ENCODE measurements at regions not wholly inside any gene's neighbourhood (a gene's known extent, or its start where the extent isn't known, plus 50 kb on each side); places are given as distances from the start of the nearest gene placed in this dataset.

- DNase-seq (ENCODE audit: low spot score) = no peak
- no peak overlapping the region for H3K4me2 ChIP-seq (ENCODE audit: insufficient read depth, low read length, poor library complexity, severe bottlenecking)
- no peak overlapping the region for H3K9ac ChIP-seq (ENCODE audit: low read depth, low read length, poor library complexity)
- H3K4me1 ChIP-seq (ENCODE audit: control insufficient read depth in 2 of 2, insufficient read depth in 1 of 2, low read depth in 1 of 2, low read length in 2 of 2) = no peaks in the 10 kb centered on the region
- no peak overlapping the region for H2BK5ac ChIP-seq (ENCODE audit: low read length)
- no CpG with 5 or more reads among the region's 1 CpG for WGBS, 2 donors (ENCODE audit: extremely low coverage in 2 of 2, insufficient read length in 2 of 2, insufficient replicate concordance in 1 of 2)
- no peak overlapping the region for H2BK15ac ChIP-seq (ENCODE audit: low read length)
- H2AK5ac ChIP-seq (ENCODE audit: low read depth, low read length) = no peak overlapping the region
- H3K9me3 ChIP-seq (replicated peaks in 1 of 2; ENCODE audit: control insufficient read depth in 2 of 2, insufficient read depth in 1 of 2, low read depth in 1 of 2, low read length in 2 of 2) = no peaks in the 10 kb centered on the region
- no peak overlapping the region for H3K4me3 ChIP-seq (ENCODE audit: low read length in 2 of 2)
- H3K23ac ChIP-seq (ENCODE audit: low read depth, low read length, poor library complexity) = no peak overlapping the region
- H2BK120ac ChIP-seq (ENCODE audit: low read depth, low read length) = no peak overlapping the region
- H3K18ac ChIP-seq (ENCODE audit: low read length) = no peak overlapping the region
- H3K36me3 ChIP-seq (replicated peaks in 1 of 2; ENCODE audit: control insufficient read depth in 2 of 2, insufficient read depth in 2 of 2, low read length in 2 of 2) = no peaks in the 10 kb centered on the region
- H2BK12ac ChIP-seq (ENCODE audit: low read length) = no peak overlapping the region
- H3K79me1 ChIP-seq (ENCODE audit: low read depth, low read length) = no peaks in the 10 kb centered on the region
- H4K91ac ChIP-seq (ENCODE audit: low read depth, low read length, poor library complexity) = no peak overlapping the region
- no peak overlapping the region for H4K8ac ChIP-seq (ENCODE audit: low read depth, low read length)
- no peak overlapping the region for H2AFZ ChIP-seq (ENCODE audit: low read length)
- no peak overlapping the region for H3K4ac ChIP-seq (ENCODE audit: low read length)
- H3K27ac ChIP-seq (replicated peaks; ENCODE audit: low read length) = no peak overlapping the region
- peaks cover 0 to 2% (median 0%) of the 10 kb centered on the region in 3 experiments for H3K27me3 ChIP-seq (ENCODE audit: control insufficient read depth in 3 of 3, insufficient read depth in 3 of 3, low read depth in 1 of 3, low read length in 3 of 3)
- no peak overlapping the region for H3K14ac ChIP-seq (ENCODE audit: low read length)
Observed at GRCh38 chr9:99350461-99350860, 128.4 kb downstream of the SEC61B start.

- H3K9me3 ChIP-seq (replicated peaks in 1 of 2; ENCODE audit: control insufficient read depth in 2 of 2, insufficient read depth in 1 of 2, low read depth in 1 of 2, low read length in 2 of 2) = no peaks in the 10 kb centered on the region
- no peak overlapping the region for H3K4me2 ChIP-seq (ENCODE audit: insufficient read depth, low read length, poor library complexity, severe bottlenecking)
- no peak for DNase-seq (ENCODE audit: low spot score)
- H3K18ac ChIP-seq (ENCODE audit: low read length) = no peak overlapping the region
- H2AK5ac ChIP-seq (ENCODE audit: low read depth, low read length) = no peak overlapping the region
- H4K91ac ChIP-seq (ENCODE audit: low read depth, low read length, poor library complexity) = no peak overlapping the region
- no peak overlapping the region for H2BK5ac ChIP-seq (ENCODE audit: low read length)
- H3K79me1 ChIP-seq (ENCODE audit: low read depth, low read length) = no peaks in the 10 kb centered on the region
- H3K4me3 ChIP-seq (ENCODE audit: low read length in 2 of 2) = no peak overlapping the region
- no CpG with 5 or more reads among the region's 7 CpGs for WGBS, 2 donors (ENCODE audit: extremely low coverage in 2 of 2, insufficient read length in 2 of 2, insufficient replicate concordance in 1 of 2)
- H3K14ac ChIP-seq (ENCODE audit: low read length) = no peak overlapping the region
- no peak overlapping the region for H2BK12ac ChIP-seq (ENCODE audit: low read length)
- H3K4me1 ChIP-seq (ENCODE audit: control insufficient read depth in 2 of 2, insufficient read depth in 1 of 2, low read depth in 1 of 2, low read length in 2 of 2) = no peaks in the 10 kb centered on the region
- H3K4ac ChIP-seq (ENCODE audit: low read length) = no peak overlapping the region
- H2BK15ac ChIP-seq (ENCODE audit: low read length) = no peak overlapping the region
- no peak overlapping the region for H2BK120ac ChIP-seq (ENCODE audit: low read depth, low read length)
- no peaks in the 10 kb centered on the region for H3K36me3 ChIP-seq (replicated peaks in 1 of 2; ENCODE audit: control insufficient read depth in 2 of 2, insufficient read depth in 2 of 2, low read length in 2 of 2)
- H3K27me3 ChIP-seq (ENCODE audit: control insufficient read depth in 3 of 3, insufficient read depth in 3 of 3, low read depth in 1 of 3, low read length in 3 of 3) = no peaks in the 10 kb centered on the region
- H3K9ac ChIP-seq (ENCODE audit: low read depth, low read length, poor library complexity) = no peak overlapping the region
- no peak overlapping the region for H2AFZ ChIP-seq (ENCODE audit: low read length)
- H4K8ac ChIP-seq (ENCODE audit: low read depth, low read length) = no peak overlapping the region
- no peak overlapping the region for H3K23ac ChIP-seq (ENCODE audit: low read depth, low read length, poor library complexity)
- H3K27ac ChIP-seq (replicated peaks; ENCODE audit: low read length) = no peak overlapping the region
Observed at GRCh38 chr9:99351647-99352046, 129.6 kb downstream of the SEC61B start.

GRCh38 chr9:99352826-99353225, 130.7 kb downstream of the SEC61B start:
- H2BK12ac ChIP-seq (ENCODE audit: low read length) = no peak overlapping the region
- no peak overlapping the region for H2BK5ac ChIP-seq (ENCODE audit: low read length)
- H3K9me3 ChIP-seq (replicated peaks in 1 of 2; ENCODE audit: control insufficient read depth in 2 of 2, insufficient read depth in 1 of 2, low read depth in 1 of 2, low read length in 2 of 2) = no peaks in the 10 kb centered on the region
- H3K79me1 ChIP-seq (ENCODE audit: low read depth, low read length) = no peaks in the 10 kb centered on the region
- no peak overlapping the region for H3K4ac ChIP-seq (ENCODE audit: low read length)
- no peak overlapping the region for H4K8ac ChIP-seq (ENCODE audit: low read depth, low read length)
- no peak overlapping the region for H2BK15ac ChIP-seq (ENCODE audit: low read length)
- H2AK5ac ChIP-seq (ENCODE audit: low read depth, low read length) = no peak overlapping the region
- no CpG with 5 or more reads among the region's 4 CpGs for WGBS, 2 donors (ENCODE audit: extremely low coverage in 2 of 2, insufficient read length in 2 of 2, insufficient replicate concordance in 1 of 2)
- no peak overlapping the region for H3K4me2 ChIP-seq (ENCODE audit: insufficient read depth, low read length, poor library complexity, severe bottlenecking)
- no peak overlapping the region for H3K23ac ChIP-seq (ENCODE audit: low read depth, low read length, poor library complexity)
- H2BK120ac ChIP-seq (ENCODE audit: low read depth, low read length) = no peak overlapping the region
- no peaks in the 10 kb centered on the region for H3K36me3 ChIP-seq (replicated peaks in 1 of 2; ENCODE audit: control insufficient read depth in 2 of 2, insufficient read depth in 2 of 2, low read length in 2 of 2)
- no peak for DNase-seq (ENCODE audit: low spot score)
- no peak overlapping the region for H3K9ac ChIP-seq (ENCODE audit: low read depth, low read length, poor library complexity)
- no peak overlapping the region for H2AFZ ChIP-seq (ENCODE audit: low read length)
- no peak overlapping the region for H3K27ac ChIP-seq (replicated peaks; ENCODE audit: low read length)
- no peaks in the 10 kb centered on the region for H3K27me3 ChIP-seq (ENCODE audit: control insufficient read depth in 3 of 3, insufficient read depth in 3 of 3, low read depth in 1 of 3, low read length in 3 of 3)
- H3K4me3 ChIP-seq (ENCODE audit: low read length in 2 of 2) = no peak overlapping the region
- no peak overlapping the region for H3K14ac ChIP-seq (ENCODE audit: low read length)
- H3K4me1 ChIP-seq (ENCODE audit: control insufficient read depth in 2 of 2, insufficient read depth in 1 of 2, low read depth in 1 of 2, low read length in 2 of 2) = no peaks in the 10 kb centered on the region
- H3K18ac ChIP-seq (ENCODE audit: low read length) = no peak overlapping the region
- no peak overlapping the region for H4K91ac ChIP-seq (ENCODE audit: low read depth, low read length, poor library complexity)

- no peak overlapping the region for H3K27ac ChIP-seq (replicated peaks; ENCODE audit: low read length)
- no peak overlapping the region for H3K4me2 ChIP-seq (ENCODE audit: insufficient read depth, low read length, poor library complexity, severe bottlenecking)
Observed at GRCh38 chr9:99353408-99353807, 131.3 kb downstream of the SEC61B start.

More at GRCh38 chr9:99353408-99353807, 131.3 kb downstream of the SEC61B start:
- Histone ChIP-seq H3K4me3 (ENCODE audit: low read length in 2 of 2) (no peak overlapping the region), H3K14ac (ENCODE audit: low read length) (no peak overlapping the region), H3K23ac (ENCODE audit: low read depth, low read length, poor library complexity) (no peak overlapping the region), H2AK5ac (ENCODE audit: low read depth, low read length) (no peak overlapping the region), H3K9me3 (replicated peaks in 1 of 2; ENCODE audit: control insufficient read depth in 2 of 2, insufficient read depth in 1 of 2, low read depth in 1 of 2, low read length in 2 of 2) (no peaks in the 10 kb centered on the region), H3K79me1 (ENCODE audit: low read depth, low read length) (no peaks in the 10 kb centered on the region), H3K18ac (ENCODE audit: low read length) (no peak overlapping the region), H3K9ac (ENCODE audit: low read depth, low read length, poor library complexity) (no peak overlapping the region), H2AFZ (ENCODE audit: low read length) (no peak overlapping the region), H2BK15ac (ENCODE audit: low read length) (no peak overlapping the region), H2BK12ac (ENCODE audit: low read length) (no peak overlapping the region), H2BK5ac (ENCODE audit: low read length) (no peak overlapping the region), H3K4me1 (ENCODE audit: control insufficient read depth in 2 of 2, insufficient read depth in 1 of 2, low read depth in 1 of 2, low read length in 2 of 2) (no peaks in the 10 kb centered on the region), H2BK120ac (ENCODE audit: low read depth, low read length) (no peak overlapping the region), H3K4ac (ENCODE audit: low read length) (no peak overlapping the region), H3K36me3 (replicated peaks in 1 of 2; ENCODE audit: control insufficient read depth in 2 of 2, insufficient read depth in 2 of 2, low read length in 2 of 2) (no peaks in the 10 kb centered on the region), H3K27me3 (ENCODE audit: control insufficient read depth in 3 of 3, insufficient read depth in 3 of 3, low read depth in 1 of 3, low read length in 3 of 3) (peaks cover 0 to 2% (median 2%) of the 10 kb centered on the region in 3 experiments), H4K8ac (ENCODE audit: low read depth, low read length) (no peak overlapping the region), H4K91ac (ENCODE audit: low read depth, low read length, poor library complexity) (no peak overlapping the region)
- no CpG with 5 or more reads among the region's 5 CpGs for WGBS, 2 donors (ENCODE audit: extremely low coverage in 2 of 2, insufficient read length in 2 of 2, insufficient replicate concordance in 1 of 2)
- no peak for DNase-seq (ENCODE audit: low spot score)

Data from neuronal stem cell (in vitro differentiated cells).